OCI-LY1 (cell line): ENCODE measurements at regions not wholly inside any gene's neighbourhood (a gene's known extent, or its start where the extent isn't known, plus 50 kb on each side); places are given as distances from the start of the nearest gene placed in this dataset.

Source experiments
- H2AFZ ChIP-seq: fragments of 200-600 bp; sonication (generic), shearing (Covaris generic); 2 replicates; pipeline ENCODE4 v1.6.0; 2014; ENCODE audit warnings: antibody characterized with exemption, mild to moderate bottlenecking, low read length
- H3F3A ChIP-seq: fragments of 200-600 bp; sonication (generic), shearing (Covaris generic); 2 replicates; pipeline ENCODE4 v1.6.0; 2014; ENCODE audit warnings: mild to moderate bottlenecking, antibody characterized with exemption, low read length, moderate library complexity; ENCODE audit not compliant: insufficient read depth
- H3K27ac ChIP-seq: fragments of 200-600 bp; sonication (generic); 2 replicates; pipeline ENCODE4 v1.5.1; 2014; ENCODE audit warnings: low read length, mixed run types, mild to moderate bottlenecking, low read depth; ENCODE audit not compliant: poor library complexity, severe bottlenecking
- H3K27me3 ChIP-seq: fragments of 200-600 bp; sonication (generic); 2 replicates; pipeline ENCODE4 v1.6.0; 2014; ENCODE audit warnings: antibody characterized with exemption, mild to moderate bottlenecking, low read length, moderate library complexity; ENCODE audit not compliant: insufficient read depth
- H3K36me3 ChIP-seq: fragments of 200-600 bp; sonication (generic); 2 replicates; pipeline ENCODE4 v1.6.1; 2014; ENCODE audit warnings: mild to moderate bottlenecking, antibody characterized with exemption, low read length, moderate library complexity, mixed read lengths; ENCODE audit not compliant: insufficient read depth
- H3K4me1 ChIP-seq: fragments of 200-600 bp; sonication (generic); 2 replicates; pipeline ENCODE4 v1.5.1; 2014; ENCODE audit warnings: mild to moderate bottlenecking, low read length, moderate library complexity; ENCODE audit not compliant: insufficient read depth, severe bottlenecking
- H3K4me2 ChIP-seq: fragments of 200-600 bp; sonication (generic), shearing (Covaris generic); 2 replicates; pipeline ENCODE4 v1.6.1; 2014; ENCODE audit warnings: low read length
- H3K4me3 ChIP-seq: fragments of 200-600 bp; sonication (generic); 2 replicates; pipeline ENCODE4 v1.5.1; 2014; ENCODE audit warnings: low read length, low read depth, mild to moderate bottlenecking, mixed read lengths; ENCODE audit not compliant: poor library complexity, severe bottlenecking
- H3K79me2 ChIP-seq: fragments of 200-600 bp; shearing (Covaris generic); 2 replicates; pipeline ENCODE4 v1.6.1; 2016; ENCODE audit warnings: mixed run types, low read length, mixed read lengths; ENCODE audit not compliant: insufficient read depth
- H3K9ac ChIP-seq: fragments of 200-600 bp; sonication (generic), shearing (Covaris generic); 2 replicates; pipeline ENCODE4 v1.6.1; 2014; ENCODE audit warnings: mild to moderate bottlenecking, low read length, mixed read lengths
- H3K9me2 ChIP-seq: fragments of 200-600 bp; sonication (generic), shearing (Covaris generic); 2 replicates; pipeline ENCODE4 v1.6.1; 2014; ENCODE audit warnings: low read depth, mild to moderate bottlenecking, low read length, mixed read lengths
- H3K9me3 ChIP-seq: fragments of 200-600 bp; shearing (Covaris generic); 2 replicates; pipeline ENCODE4 v1.6.1; 2014; ENCODE audit warnings: low read length, mixed read lengths
- H4K20me1 ChIP-seq: fragments of 200-600 bp; sonication (generic), shearing (Covaris generic); 2 replicates; pipeline ENCODE4 v1.6.0; 2016; ENCODE audit warnings: mild to moderate bottlenecking, low read length; ENCODE audit not compliant: insufficient read depth
- EZH2 ChIP-seq: fragments of 200-600 bp; sonication (generic), shearing (Covaris generic); IDR thresholded peaks from 2 replicates; pipeline ENCODE4 v1.8.0; 2017; ENCODE audit warnings: borderline replicate concordance, mixed run types, mild to moderate bottlenecking, antibody characterized with exemption, low read length, moderate library complexity, mixed read lengths
- TF ChIP-seq, protein P1 (sequence below): fragments of 200-600 bp; sonication (generic), shearing (Covaris generic); IDR thresholded peaks from 2 replicates; pipeline ENCODE4 v1.5.1; 2017; ENCODE audit warnings: mild to moderate bottlenecking, antibody characterized with exemption, low read length, moderate library complexity, mixed read lengths

DNA sequence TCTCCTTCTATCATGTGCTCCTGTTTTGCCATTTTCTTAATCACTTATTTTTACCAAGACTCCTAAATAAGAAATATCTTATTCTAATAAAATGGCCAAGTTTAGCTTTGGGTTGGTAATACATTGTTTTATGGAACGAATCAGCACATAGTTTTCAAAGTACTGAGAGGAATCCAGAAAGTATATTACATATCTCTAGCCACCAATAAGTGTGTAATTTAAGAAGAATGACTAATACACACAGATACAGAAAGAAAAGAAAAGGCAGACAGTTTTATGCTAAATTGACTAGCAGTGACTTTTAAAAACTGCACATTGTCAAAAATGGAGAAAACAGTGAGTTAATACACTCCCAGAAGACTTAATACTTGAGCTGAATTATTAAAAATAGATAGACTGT, 167.0 kb upstream of the IL15 start:
- Histone ChIP-seq H3K4me2 (no peak overlapping the region), H4K20me1 (no peaks in the 10 kb centered on the region), H3K27me3 (no peaks in the 10 kb centered on the region), H3K9me3 (no peaks in the 10 kb centered on the region), H3K27ac (no peak overlapping the region), H2AFZ (no peak overlapping the region), H3K9ac (no peak overlapping the region), H3F3A (no peaks in the 10 kb centered on the region), H3K4me1 (no peaks in the 10 kb centered on the region), H3K79me2 (no peaks in the 10 kb centered on the region), H3K36me3 (no peaks in the 10 kb centered on the region), H3K4me3 (no peak overlapping the region), H3K9me2 (no peaks in the 10 kb centered on the region)
- TF ChIP-seq EZH2: no peak
- TF ChIP-seq, protein P1, sequence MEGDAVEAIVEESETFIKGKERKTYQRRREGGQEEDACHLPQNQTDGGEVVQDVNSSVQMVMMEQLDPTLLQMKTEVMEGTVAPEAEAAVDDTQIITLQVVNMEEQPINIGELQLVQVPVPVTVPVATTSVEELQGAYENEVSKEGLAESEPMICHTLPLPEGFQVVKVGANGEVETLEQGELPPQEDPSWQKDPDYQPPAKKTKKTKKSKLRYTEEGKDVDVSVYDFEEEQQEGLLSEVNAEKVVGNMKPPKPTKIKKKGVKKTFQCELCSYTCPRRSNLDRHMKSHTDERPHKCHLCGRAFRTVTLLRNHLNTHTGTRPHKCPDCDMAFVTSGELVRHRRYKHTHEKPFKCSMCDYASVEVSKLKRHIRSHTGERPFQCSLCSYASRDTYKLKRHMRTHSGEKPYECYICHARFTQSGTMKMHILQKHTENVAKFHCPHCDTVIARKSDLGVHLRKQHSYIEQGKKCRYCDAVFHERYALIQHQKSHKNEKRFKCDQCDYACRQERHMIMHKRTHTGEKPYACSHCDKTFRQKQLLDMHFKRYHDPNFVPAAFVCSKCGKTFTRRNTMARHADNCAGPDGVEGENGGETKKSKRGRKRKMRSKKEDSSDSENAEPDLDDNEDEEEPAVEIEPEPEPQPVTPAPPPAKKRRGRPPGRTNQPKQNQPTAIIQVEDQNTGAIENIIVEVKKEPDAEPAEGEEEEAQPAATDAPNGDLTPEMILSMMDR: no peak

- H2AFZ ChIP-seq: no peak overlapping the region
- no peak overlapping the region for H3K4me2 ChIP-seq
- H3K27ac ChIP-seq: no peak overlapping the region
- no peaks in the 10 kb centered on the region for H3K27me3 ChIP-seq
- TF ChIP-seq, protein P1: no peak
- no peak for TF ChIP-seq EZH2
- no peaks in the 10 kb centered on the region for H4K20me1 ChIP-seq
- H3K4me1 ChIP-seq: no peaks in the 10 kb centered on the region
- no peaks in the 10 kb centered on the region for H3K79me2 ChIP-seq
- no peak overlapping the region for H3K9ac ChIP-seq
- no peaks in the 10 kb centered on the region for H3K9me3 ChIP-seq
- H3F3A ChIP-seq: no peaks in the 10 kb centered on the region
- H3K9me2 ChIP-seq: no peaks in the 10 kb centered on the region
- H3K36me3 ChIP-seq: no peaks in the 10 kb centered on the region
- no peak overlapping the region for H3K4me3 ChIP-seq
Observed at GRCh38 chr4:141473026-141473540, 163.3 kb upstream of the IL15 start.

DNA sequence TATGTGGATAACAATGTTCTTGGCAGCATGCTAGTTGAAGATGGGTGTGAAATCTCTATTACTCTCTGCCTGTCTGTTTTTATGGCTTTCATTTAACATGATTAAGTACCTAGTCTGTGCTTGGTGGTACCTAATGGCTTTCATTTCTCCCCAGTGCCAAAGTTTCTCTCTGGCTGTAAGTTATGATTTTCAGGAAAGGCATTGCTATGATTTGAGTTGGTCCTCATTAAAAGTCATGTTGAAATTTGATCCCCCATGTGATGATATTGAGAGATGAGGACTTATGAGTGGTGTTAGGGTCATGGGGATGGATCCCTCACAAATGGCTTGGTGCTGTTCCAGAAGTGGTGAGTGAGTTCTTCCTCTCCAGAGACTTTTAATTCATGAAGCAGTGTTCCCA, 162.4 kb upstream of the IL15 start:
- no peak for TF ChIP-seq EZH2
- TF ChIP-seq, protein P1: no peak
- Histone ChIP-seq H3K36me3 (no peaks in the 10 kb centered on the region), H3F3A (no peaks in the 10 kb centered on the region), H3K9me2 (no peaks in the 10 kb centered on the region), H3K9me3 (no peaks in the 10 kb centered on the region), H3K4me1 (no peaks in the 10 kb centered on the region), H2AFZ (no peak overlapping the region), H3K79me2 (no peaks in the 10 kb centered on the region), H3K27ac (no peak overlapping the region), H4K20me1 (no peaks in the 10 kb centered on the region), H3K4me2 (no peak overlapping the region), H3K27me3 (no peaks in the 10 kb centered on the region), H3K4me3 (no peak overlapping the region), H3K9ac (no peak overlapping the region)
